Lung microvascular endothelial cell (primary cell): ENCODE measurements at regions not wholly inside any gene's neighbourhood (a gene's known extent, or its start where the extent isn't known, plus 50 kb on each side); places are given as distances from the start of the nearest gene placed in this dataset.
A peak's percentile ranks its signal among the peaks of the same experiment; 100 is the strongest.
"Not testable (repeated sequence)": the region's sequence is repeated elsewhere in the genome, so short reads cannot be mapped to it uniquely, and the experiment has no call there.

Experiments
- DNase-seq, 2 donors: peaks; one replicate each; pipeline versions ENCODE4 v3.0.0 to v3.0.0-alpha.2; 2010; ENCODE audit warnings: low read depth in 2 of 2

DNA sequence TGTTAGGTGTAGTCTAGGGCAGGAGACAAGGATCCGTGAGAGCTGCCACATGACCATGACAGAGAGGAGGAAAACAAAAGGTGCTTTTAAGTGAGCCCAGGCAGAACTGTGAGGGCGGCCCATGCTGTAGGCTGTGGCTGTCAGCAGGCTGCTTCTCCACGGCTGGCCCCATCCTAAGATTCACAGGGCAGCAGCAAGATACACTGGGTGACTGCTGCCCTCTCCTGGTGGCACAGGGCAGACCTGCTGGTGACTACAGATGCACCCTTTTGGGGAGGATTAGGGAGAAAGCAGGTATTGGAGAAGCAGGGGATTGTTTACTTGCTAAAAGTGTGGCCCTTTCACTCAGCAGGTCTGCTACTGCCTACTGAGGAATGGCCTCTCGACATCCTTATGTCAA, 112.2 kb upstream of the CCZ1B start:
- peak; percentile 7 to 17 for DNase-seq

DNA sequence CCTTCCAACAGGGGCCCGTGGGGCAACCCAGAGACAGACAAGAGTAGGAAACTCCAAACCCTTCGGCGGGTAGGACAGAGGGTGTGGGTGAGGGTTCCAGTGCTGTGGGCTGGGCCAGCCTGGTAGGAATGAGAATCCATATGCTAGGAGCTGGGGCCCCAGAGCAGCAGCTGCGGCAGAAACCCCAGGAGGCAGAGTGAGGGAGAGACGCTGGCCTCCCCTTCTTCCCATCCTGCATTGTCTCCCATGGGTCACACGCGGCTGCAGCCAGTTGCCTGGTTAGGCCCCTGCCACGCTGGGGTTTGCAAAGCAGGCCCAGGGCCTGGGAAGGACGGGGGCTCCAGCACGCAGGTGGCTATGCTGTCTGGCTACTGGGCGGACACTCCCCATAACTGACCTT, 113.1 kb upstream of the CCZ1B start:
- DNase-seq = not testable (repeated sequence)

DNA sequence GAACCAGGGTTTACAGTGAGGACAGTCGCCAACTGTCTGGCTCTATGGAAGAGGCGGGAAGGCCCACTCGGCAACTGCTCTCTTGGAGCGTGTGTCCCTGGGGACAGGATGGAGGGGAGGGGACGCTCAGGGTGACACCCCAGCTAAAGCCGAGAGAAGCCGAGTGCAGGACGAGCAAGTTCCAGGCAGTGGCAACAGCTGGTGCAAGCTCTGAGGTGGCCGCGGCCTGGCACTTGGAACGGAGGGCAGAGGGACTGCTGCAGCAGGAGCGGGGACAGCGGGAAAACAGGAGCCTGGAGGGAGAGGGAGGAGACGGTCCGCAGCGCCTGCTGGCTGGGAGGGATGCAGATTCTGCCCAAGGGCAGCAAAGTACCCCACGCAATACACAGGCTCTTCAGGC, 113.8 kb upstream of the CCZ1B start:
- not testable (repeated sequence) for DNase-seq

DNA sequence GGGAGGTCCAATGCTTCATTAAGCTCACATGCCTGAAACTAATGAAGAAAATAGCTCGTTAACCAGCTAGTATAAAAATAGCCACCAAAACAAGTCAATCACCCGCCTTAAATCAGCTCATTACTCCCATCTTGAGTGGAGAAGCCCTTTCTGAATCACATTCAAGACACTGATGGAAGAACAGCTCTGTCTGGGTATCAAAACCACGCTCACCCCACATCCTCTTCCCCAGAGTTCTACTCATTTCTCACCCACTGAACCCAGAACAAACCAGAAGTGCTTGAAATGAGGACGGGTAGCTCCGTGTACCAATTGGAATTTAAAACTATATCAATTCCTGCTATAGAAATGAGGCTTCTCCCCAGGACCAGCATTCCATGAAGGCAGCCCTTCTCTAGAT, 120.8 kb upstream of the CCZ1B start:
- DNase-seq = not testable (repeated sequence)

DNA sequence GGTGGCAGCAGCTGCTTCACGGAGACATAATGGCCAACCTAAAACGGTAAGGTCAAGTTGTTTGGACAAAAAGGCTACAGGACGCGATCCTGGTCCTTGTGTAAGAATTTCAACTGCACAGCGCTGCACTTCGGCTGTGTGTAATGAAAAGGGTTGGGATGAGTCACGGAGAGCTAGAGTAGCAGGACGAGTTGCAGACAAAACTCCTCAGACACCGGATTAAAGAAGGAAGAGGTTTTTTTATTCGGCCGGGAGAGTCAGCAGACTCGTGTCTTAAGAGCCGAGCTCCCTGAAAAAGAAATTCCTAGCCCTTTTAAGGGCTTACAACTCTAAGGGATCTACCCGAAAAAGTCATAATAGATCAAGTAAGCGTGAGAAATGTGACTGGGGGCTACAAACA, 124.2 kb upstream of the CCZ1B start:
- DNase-seq = peak in 1 of 2 donors; percentile 35

DNA sequence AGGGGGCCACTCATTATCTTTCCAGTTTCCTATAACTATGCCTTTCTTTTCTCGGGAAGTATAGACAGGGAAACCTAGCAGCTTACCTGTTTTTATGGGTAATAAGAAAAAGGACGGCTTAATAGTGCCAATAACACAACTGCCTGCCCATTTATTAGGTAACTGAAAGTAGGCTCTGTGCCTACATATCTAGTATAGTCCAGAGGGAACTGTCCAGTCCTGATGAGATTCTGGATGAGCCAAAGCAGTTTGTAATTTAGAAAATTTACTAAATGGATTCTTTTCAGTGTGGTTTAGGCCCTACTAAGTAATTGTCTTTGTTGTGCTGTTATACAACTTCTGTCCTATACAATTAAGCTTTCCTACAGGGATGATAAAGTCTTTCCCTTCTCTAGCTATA, 125.5 kb upstream of the CCZ1B start:
- DNase-seq = not testable (repeated sequence)

DNA sequence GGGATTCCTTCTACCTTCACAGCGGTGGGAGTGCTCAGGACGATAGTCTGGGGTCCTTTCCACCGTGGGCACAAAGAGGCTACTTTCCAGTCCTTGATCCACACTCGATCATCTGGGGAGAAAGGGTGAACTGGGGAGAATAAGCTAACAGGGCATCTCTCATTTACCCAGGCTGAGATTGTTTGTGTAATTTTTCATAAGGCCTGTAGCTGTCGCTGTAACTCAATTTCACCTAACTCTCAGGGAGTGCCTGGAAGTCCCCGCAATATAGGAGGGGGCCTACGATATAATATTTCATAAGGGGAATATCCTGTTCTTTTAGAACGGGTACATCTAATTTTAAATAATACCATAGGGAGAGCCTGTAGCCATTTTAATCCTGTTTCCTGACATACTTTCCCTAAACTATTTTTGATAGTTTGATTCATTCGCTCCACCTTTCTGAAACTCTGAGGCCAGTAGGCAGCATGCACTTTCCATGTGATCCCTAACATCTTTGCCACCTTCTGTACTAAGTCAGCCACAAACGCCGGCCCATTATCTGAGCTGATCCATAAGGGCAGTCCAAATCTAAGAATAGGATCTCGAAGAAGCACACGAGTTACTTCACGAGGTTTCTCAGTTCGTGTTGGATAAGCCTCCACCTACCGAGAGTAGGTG, 127.2 kb upstream of the CCZ1B start:
- not testable (repeated sequence) for DNase-seq

DNA sequence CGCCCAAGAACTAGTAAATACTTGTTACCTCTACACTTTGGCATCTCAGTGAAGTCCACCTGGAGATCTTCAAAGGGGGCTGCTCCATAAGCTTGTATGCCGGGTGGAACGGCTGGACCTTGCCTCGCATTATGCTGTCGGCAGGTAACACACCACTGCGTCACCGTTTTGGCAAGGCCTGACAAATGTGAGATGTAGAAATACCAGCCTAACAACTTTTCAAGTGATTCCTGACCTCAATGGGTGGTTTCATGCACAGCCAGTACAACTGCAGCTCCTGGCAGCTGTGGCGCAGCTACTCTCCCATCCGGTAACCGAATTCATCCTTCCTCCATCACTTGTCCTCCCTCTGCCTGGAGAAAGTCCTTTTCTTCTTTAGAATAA, 127.7 kb upstream of the CCZ1B start:
- DNase-seq = not testable (repeated sequence)

DNA sequence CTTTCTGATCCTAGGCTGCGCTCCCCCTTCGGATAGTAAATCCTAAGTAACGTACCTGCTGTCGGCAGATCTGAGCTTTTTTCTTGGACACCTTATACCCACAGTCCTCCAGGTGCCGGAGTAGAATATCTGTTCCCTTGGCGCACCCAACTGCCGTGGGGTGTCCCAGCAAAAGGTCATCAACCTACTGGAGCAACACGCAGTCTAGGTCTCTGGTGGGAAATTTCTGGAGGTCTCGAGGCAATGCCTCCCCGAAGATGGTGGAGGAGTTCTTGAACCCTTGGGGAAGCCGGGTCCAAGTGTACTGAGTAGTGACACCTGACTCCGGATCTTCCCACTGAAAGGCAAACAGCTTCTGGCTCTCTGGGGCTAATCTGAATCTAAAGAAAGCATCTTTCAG, 129.3 kb upstream of the CCZ1B start:
- DNase-seq = not testable (repeated sequence)

DNA sequence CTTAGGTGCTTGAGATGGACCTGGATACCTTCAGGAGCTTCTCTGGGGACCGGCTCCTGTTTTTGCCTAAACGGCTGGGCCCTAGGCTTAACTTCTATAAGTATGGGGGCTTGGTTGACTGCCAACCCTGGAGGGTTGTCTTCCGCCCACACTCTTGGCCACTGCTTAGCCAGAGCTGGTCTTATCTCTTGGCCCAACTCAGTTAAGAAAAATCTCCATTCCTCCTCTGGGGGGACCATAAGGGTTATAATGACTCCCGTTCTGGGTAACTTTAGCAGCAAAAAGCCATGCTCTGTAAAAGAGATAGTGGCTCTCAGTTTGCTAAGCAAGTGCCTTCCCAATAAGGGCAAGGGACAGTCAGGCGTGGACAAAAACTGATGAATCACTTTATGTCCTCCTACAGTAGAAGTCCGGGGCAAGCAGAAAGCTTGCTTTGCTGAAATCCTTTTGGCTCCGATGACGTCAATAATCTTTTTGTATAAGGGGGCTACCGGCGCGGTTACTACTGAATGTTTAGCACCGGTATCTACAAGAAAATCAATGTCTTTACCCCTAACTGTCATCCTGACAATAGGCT, 130.0 kb upstream of the CCZ1B start:
- DNase-seq = not testable (repeated sequence)

DNA sequence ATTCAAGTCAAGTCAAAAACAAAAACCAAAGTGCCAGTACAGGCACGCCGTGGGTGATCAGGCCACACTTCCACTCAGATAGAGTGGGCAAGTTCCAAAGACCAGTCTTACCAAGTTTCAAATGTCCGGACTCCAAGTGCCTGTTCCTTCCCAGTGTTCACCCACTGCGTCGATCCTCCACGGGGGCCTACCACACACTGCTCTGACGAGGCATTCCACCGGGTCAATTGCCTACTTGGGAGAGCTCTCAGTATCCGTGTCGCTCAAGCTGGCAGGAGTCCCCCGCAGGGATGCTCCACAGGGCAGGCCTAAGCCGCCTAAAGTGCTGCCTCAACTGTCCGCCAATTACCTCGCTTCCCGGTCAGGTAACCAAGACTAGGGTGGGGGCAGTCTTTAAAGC, 132.3 kb upstream of the CCZ1B start:
- not testable (repeated sequence) for DNase-seq

DNA sequence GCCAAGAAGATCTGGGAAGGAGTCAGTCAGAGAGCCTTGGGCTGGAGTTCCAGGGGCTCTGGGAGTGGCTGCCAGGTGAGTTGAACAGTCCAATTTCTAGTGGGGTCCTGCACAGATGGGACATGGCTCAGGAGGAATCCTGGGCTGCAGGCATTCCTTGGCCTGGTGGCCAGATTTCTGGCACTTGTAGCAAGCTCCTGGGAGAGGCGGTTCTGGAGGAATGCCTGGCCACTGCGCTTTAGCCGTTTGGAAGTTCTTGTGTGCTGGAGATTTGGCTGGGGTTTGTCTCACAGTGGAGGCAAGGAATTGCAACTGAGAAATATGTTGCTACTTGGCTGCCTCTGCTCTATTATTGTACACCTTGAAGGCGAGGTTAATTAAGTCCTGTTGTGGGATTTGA, 133.9 kb upstream of the CCZ1B start:
- not testable (repeated sequence) for DNase-seq

DNA sequence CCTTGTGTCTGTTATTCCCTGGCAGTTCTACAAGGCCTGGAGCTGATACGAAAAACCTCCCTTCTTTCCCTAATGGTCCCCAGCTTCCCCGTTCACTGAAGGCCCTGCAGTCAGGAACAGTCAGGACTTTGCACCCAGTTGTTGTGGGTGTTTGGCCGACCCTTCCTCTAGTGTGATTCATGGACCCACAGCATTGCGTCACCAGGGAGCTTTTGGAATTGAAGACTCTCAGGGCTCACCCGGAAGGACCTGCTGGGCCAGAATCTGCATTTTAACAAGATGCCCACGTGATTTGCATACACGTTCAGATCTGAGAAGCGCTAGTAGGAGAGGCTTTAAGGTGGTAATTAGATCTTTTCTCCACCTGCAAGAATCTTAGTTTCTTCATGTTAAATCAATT, 136.8 kb upstream of the CCZ1B start:
- not testable (repeated sequence) for DNase-seq

DNA sequence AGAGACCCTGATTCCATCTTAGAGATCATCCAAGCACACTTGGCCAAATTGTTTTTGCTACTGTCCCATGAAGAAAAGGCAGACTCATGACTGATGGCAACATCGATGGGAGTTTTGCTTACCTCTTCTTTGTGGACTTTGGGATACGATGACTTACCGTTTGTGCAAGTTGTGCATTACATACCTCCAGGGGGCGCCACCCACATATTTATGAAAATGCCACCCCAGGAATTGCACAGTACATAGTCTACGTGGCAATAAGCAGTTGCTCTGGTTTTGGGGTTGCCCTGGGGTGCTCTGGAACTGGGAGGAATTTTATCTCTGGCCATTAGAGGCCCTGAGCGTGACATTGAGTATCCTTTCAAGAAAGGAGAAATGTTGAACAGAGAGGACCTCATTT, 139.0 kb upstream of the CCZ1B start:
- DNase-seq = peak; percentile 37 to 56

DNA sequence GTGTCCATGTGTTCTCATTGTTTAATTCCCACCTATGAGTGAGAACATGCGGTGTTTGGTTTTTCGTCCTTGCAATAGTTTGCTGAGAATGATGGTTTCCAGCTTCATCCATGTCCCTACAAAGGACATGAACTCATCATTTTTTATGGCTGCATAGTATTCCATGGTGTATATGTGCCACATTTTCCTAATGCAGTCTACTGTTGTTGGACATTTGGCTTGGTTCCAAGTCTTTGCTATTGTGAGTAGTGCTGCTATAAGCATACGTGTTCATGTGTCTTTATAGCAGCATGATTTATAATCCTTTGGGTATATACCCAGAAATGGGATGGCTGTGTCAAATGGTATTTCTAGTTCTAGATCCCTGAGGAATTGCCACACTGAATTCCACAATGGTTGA, 144.1 kb upstream of the CCZ1B start:
- DNase-seq = not testable (repeated sequence)

DNA sequence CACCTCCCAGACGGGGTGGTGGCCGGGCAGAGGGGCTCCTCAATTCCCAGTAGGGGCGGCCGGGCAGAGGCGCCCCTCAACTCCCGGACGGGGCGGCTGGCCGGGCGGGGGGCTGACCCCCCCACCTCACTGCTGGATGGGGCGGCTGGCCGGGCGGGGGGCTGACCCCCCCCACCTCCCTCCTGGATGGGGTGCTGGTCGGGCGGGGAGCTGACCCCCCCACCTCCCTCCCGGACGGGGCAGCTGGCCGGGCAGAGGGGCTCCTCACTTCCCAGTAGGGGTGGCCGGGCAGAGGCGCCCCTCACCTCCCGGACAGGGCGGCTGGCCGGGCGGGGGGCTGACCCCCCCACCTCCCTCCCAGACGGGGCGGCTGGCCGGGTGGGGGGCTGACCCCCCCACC, 148.8 kb upstream of the CCZ1B start:
- not testable (repeated sequence) for DNase-seq

DNA sequence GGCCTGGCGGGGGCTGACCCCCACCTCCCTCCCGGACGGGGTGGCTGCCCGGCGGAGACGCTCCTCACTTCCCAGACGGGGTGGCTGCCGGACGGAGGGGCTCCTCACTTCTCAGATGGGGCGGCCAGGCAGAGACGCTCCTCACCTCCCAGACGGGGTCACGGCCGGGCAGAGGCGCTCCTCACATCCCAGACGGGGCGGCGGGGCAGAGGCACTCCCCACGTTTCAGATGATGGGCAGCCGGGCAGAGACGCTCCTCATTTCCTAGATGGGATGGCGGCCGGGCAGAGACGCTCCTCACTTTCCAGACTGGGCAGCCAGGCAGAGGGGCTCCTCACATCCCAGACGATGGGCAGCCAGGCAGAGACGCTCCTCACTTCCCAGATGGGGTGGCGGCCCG, 149.3 kb upstream of the CCZ1B start:
- DNase-seq = not testable (repeated sequence)

DNA sequence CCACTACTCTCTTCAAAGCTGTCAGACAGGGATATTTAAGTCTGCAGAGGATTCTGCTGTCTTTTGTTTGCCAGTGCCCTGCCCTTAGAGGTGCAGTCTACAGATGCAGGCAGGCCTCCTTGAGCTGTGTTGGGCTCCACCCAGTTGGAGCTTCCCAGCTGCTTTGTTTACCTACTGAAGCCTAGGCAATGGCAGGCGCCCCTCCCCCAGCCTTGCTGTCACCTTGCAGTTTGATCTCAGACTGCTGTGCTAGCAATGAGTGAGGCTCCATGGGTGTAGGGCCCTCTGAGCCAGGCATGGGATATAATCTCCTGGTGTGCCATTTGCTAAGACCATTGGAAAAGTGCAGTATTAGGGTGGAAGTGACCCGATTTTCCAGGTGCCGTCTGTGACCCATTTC, 151.3 kb upstream of the CCZ1B start:
- not testable (repeated sequence) for DNase-seq

DNA sequence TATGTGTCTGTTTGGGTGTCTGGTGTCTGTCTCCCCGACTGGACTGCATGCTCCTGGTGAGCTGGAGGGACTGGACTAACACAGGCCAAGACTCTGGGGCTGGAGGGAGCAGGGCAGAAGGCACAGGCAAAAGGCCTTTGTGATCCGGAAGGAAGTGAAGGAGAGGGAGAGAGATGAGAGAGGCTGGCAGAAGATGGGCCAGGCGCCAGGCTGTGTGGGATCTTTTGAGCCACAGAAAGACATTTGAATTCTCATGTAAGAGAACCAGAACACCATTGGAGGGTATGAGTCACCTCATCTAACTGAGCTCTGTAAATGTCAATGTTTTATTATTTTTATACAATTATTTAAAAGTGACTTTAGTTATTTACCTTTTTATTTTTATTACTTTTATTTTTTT, 152.3 kb upstream of the CCZ1B start:
- not testable (repeated sequence) for DNase-seq

DNA sequence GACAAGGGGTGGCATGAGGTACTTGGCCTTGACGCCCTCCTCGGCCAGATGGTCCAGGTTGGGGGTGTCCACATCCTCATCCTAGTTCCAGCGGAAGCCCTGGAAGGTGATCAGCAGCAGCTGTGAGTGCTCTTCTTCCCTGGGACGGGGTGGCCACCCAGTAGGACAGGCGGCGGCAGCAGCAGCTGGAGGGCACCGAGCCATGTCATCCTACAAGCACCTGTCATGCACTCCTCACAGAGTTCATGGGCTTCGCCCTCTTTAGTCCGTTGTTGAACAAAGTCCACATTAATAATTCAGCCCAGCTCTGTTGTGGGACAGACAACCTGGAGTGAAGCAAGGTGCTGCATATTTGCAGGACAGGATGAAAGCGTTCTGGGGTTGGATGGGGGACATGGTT, 153.4 kb upstream of the CCZ1B start:
- not testable (repeated sequence) for DNase-seq

DNA sequence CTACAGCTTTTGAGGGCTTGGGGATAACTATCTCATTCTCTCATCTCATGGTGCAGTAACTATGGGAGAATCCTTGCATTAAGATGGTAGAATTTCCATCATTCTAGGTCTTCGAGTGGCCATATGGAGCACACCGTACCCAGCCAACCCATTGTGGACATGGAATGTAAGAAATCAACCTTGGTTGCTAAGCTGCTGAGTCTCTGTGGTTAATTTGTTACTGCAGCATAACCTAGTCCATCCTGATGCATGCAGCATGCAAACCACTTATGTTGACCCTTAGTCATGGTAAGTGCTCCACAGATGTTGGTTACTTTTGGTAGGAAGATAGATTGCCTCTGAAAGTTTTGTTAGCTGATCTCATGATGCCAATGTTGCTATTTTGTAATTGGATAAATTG, 156.3 kb upstream of the CCZ1B start:
- DNase-seq = not testable (repeated sequence)

DNA sequence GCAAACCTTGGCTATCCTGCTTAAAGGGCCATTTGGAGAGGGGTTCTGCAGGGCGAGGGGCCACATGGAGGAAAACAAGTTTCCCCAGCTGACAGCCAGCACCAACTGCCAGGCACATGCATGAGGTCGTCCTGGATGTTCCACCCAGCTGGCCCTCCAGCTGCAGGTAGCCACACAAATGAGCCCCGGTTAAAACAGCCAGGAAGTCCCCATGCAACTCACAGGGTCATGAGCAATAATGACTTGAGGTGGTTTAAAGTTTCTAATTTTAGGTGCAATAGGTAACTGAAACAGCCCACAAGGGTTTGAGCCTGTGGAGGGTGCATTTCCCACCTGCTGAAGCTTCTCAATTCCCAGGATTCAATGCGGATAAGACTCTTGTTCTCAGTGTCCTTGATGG, 160.8 kb upstream of the CCZ1B start:
- DNase-seq = not testable (repeated sequence)

DNA sequence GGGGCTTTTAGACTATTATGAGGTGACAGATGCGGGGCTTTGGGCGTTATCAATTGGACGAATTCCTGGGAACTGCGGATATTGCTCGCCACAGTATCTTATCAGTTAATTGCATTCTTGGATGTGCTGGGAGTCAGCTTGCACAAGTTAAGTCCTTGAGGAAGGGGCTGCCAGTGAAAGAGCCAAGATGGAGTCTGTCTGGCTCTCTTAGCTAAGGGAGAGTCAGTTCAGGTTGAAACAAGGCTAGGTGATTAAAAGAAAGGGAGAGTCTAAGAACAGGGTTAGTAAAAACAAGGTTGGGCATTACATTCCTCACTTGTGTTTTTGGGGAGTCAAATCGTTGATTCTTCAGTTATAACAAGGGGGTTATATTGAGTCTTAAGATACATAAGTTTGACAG, 162.5 kb upstream of the CCZ1B start:
- DNase-seq = not testable (repeated sequence)

DNA sequence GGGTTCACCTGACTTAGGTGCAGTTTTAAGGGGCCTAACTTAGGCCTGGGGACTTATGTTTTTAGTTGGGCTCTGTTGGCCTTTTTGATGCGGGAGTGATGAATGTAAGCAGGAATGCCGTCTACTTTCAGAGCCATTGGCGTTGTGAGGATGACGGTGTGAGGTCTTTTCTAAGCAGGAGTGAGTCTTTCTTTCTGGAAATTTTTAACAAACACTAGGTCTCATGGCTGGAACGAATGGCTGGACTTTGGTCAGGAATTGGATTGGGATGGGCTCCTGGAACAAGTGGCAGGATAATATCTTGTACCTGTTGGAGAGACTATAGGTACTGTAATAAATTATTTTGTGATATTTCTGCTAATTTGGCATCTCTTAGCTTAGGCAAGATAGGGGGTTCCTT, 163.9 kb upstream of the CCZ1B start:
- DNase-seq = not testable (repeated sequence)
